GM23338 (cell line): ENCODE measurements at regions not wholly inside any gene's neighbourhood (a gene's known extent, or its start where the extent isn't known, plus 50 kb on each side); places are given as distances from the start of the nearest gene placed in this dataset.

Experiments
- ATAC-seq: fragments of 200-7000 bp; cut with Tn5 transposase; 3 replicates; pipeline ENCODE4 v1.9.1; 2020
- DNase-seq: peaks from one replicate; pipeline ENCODE4 v3.0.0-alpha.2; 2015; ENCODE audit warnings: low spot score
- H2AFZ ChIP-seq: fragments of 200-600 bp; sonication (generic); 2 replicates; pipeline ENCODE4 v1.8.0; 2016; ENCODE audit warnings: antibody characterized with exemption, mild to moderate bottlenecking, moderate library complexity
- H3F3A ChIP-seq: fragments of 200-600 bp; sonication (generic); replicated peaks from 2 replicates; pipeline ENCODE4 v1.8.0; 2017; ENCODE audit warnings: antibody characterized with exemption, mixed run types, low read depth
- H3K27ac ChIP-seq: fragments of 200-600 bp; sonication (generic); 2 replicates; pipeline ENCODE4 v1.6.1; 2016; ENCODE audit warnings: low read depth
- H3K27me3 ChIP-seq: fragments of 200-600 bp; sonication (generic); 2 replicates; pipeline ENCODE4 v1.8.0; 2016; ENCODE audit warnings: mild to moderate bottlenecking, mixed run types, moderate library complexity; ENCODE audit not compliant: insufficient read depth
- H3K36me3 ChIP-seq: fragments of 200-600 bp; sonication (generic); 2 replicates; pipeline ENCODE4 v1.8.0; 2016; ENCODE audit warnings: mild to moderate bottlenecking; ENCODE audit not compliant: insufficient read depth
- H3K4me1 ChIP-seq: fragments of 200-600 bp; sonication (generic); 2 replicates; pipeline ENCODE4 v1.8.0; 2016; ENCODE audit warnings: mild to moderate bottlenecking, moderate library complexity; ENCODE audit not compliant: insufficient read depth
- H3K4me2 ChIP-seq: fragments of 200-600 bp; sonication (generic); 2 replicates; pipeline ENCODE4 v1.7.1; 2017; ENCODE audit warnings: mixed run types
- H3K4me3 ChIP-seq: fragments of 200-600 bp; sonication (generic); 2 replicates; pipeline ENCODE4 v1.6.1; 2016; ENCODE audit warnings: mixed run types
- H3K79me2 ChIP-seq: fragments of 200-600 bp; sonication (generic); replicated peaks from 2 replicates; pipeline ENCODE4 v1.8.0; 2017; ENCODE audit warnings: mild to moderate bottlenecking; ENCODE audit not compliant: insufficient read depth
- H3K9me2 ChIP-seq: fragments of 200-600 bp; sonication (generic); 2 replicates; pipeline ENCODE4 v1.8.0; 2017; ENCODE audit not compliant: insufficient read depth
- H4K20me1 ChIP-seq: fragments of 200-600 bp; sonication (generic); replicated peaks from 2 replicates; pipeline ENCODE4 v1.8.0; 2017; ENCODE audit warnings: mild to moderate bottlenecking; ENCODE audit not compliant: insufficient read depth
- H3K27ac Mint-ChIP-seq: 2 replicates; pipeline ENCODE4 v1.8.0; 2020; ENCODE audit warnings: inconsistent platforms, mild to moderate bottlenecking, moderate library complexity, mixed read lengths
- H3K27me3 Mint-ChIP-seq: 3 replicates; pipeline ENCODE4 v1.8.0; 2022; ENCODE audit warnings: low read depth, mild to moderate bottlenecking, moderate library complexity, mixed read lengths, inconsistent platforms; ENCODE audit not compliant: insufficient read depth, poor library complexity
- H3K36me3 Mint-ChIP-seq: 3 replicates; pipeline ENCODE4 v1.8.0; 2021; ENCODE audit warnings: low read depth, mild to moderate bottlenecking, inconsistent platforms, moderate library complexity, mixed read lengths
- H3K4me1 Mint-ChIP-seq: 3 replicates; pipeline ENCODE4 v1.8.0; 2020; ENCODE audit warnings: mild to moderate bottlenecking, inconsistent platforms, mixed read lengths
- H3K4me3 Mint-ChIP-seq: 3 replicates; pipeline ENCODE4 v1.8.0; 2021; ENCODE audit warnings: moderate library complexity, mild to moderate bottlenecking, inconsistent platforms, mixed read lengths
- H3K9me3 Mint-ChIP-seq: 3 replicates; pipeline ENCODE4 v1.8.0; 2020; ENCODE audit warnings: moderate library complexity, mild to moderate bottlenecking, inconsistent platforms, mixed read lengths
- EZH2phosphoT487 ChIP-seq: fragments of 200-600 bp; sonication (generic); IDR thresholded peaks from one replicate; pipeline ENCODE4 v1.8.1; 2018; ENCODE audit warnings: antibody characterized with exemption; ENCODE audit not compliant: unreplicated experiment
- JUNB ChIP-seq: IDR thresholded peaks from one replicate; pipeline ENCODE4 v1.6.1; 2016; ENCODE audit warnings: antibody characterized with exemption; ENCODE audit not compliant: unreplicated experiment
- NANOG ChIP-seq: IDR thresholded peaks from 2 replicates; pipeline ENCODE4 v1.6.1; 2016; ENCODE audit warnings: antibody characterized with exemption, borderline replicate concordance
- ZNF114 ChIP-seq: fragments of 250-450 bp; sonication (Bioruptor Pico); IDR thresholded peaks from 2 replicates; pipeline ENCODE4 v1.5.0; 2020; ENCODE audit warnings: mild to moderate bottlenecking, moderate library complexity
- ZNF331 ChIP-seq: fragments of 250-450 bp; sonication (Bioruptor Pico); IDR thresholded peaks from 2 replicates; pipeline ENCODE4 v1.5.0; 2020; ENCODE audit warnings: low read depth, mild to moderate bottlenecking, moderate library complexity
- TF ChIP-seq, protein P1 (sequence below), 2 experiments: fragments of 200-600 bp in 1 of 2; sonication (generic) in 1 of 2; conservative IDR thresholded peaks; 2 replicates each; pipeline versions ENCODE4 v1.5.1 to v1.6.1; 2016 to 2017; ENCODE audit warnings: antibody characterized with exemption in 2 of 2, low read depth in 2 of 2, mild to moderate bottlenecking in 2 of 2, moderate library complexity in 1 of 2
- TF ChIP-seq, protein P2 (sequence below): fragments of 250-450 bp; sonication (Bioruptor Pico); IDR thresholded peaks from 2 replicates; pipeline ENCODE4 v1.5.0; 2020; ENCODE audit warnings: mild to moderate bottlenecking, moderate library complexity
- TF ChIP-seq, protein P3 (sequence below): IDR thresholded peaks from 2 replicates; pipeline ENCODE4 v1.6.1; 2016; ENCODE audit warnings: antibody characterized with exemption

DNA sequence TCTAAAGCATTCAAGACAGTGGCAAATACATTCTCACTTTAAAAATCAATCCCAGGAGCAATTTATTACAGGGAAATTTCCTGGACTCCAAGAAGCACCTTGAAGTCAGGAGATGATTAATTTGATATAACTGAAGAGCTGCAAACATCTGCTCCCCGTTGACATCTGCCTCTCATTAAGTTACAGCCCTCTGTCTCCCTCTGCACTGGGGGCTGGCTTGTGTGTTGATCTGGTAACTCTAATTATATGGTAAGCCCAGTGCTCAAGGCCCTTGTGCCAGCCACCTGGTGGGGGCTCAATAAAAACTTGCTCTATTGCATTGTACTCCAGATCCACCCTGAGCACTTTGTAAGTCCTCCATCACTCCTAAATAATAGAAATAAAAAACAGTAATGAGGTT is 131.1 kb upstream of the ZNF462 start:
- H3K4me2 ChIP-seq, result no peak overlapping the region
- no peak overlapping the region for H3K27ac ChIP-seq
- no peak overlapping the region for H3K4me3 ChIP-seq
- no peaks in the 10 kb centered on the region for H3K4me1 ChIP-seq
- H2AFZ ChIP-seq, result no peak overlapping the region; the same call in 1 of the 2 replicates
- no peaks in the 10 kb centered on the region for H3K27me3 Mint-ChIP-seq
- H4K20me1 ChIP-seq, result no peaks in the 10 kb centered on the region
- TF ChIP-seq NANOG (no peak), JUNB (no peak), EZH2phosphoT487 (no peak)
- TF ChIP-seq, protein P1, sequence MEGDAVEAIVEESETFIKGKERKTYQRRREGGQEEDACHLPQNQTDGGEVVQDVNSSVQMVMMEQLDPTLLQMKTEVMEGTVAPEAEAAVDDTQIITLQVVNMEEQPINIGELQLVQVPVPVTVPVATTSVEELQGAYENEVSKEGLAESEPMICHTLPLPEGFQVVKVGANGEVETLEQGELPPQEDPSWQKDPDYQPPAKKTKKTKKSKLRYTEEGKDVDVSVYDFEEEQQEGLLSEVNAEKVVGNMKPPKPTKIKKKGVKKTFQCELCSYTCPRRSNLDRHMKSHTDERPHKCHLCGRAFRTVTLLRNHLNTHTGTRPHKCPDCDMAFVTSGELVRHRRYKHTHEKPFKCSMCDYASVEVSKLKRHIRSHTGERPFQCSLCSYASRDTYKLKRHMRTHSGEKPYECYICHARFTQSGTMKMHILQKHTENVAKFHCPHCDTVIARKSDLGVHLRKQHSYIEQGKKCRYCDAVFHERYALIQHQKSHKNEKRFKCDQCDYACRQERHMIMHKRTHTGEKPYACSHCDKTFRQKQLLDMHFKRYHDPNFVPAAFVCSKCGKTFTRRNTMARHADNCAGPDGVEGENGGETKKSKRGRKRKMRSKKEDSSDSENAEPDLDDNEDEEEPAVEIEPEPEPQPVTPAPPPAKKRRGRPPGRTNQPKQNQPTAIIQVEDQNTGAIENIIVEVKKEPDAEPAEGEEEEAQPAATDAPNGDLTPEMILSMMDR (conservative IDR thresholded peaks at IDR 0.05; ENCODE audit: low read depth in 2 of 2), result no peak
- H3K79me2 ChIP-seq, result no peaks in the 10 kb centered on the region
- no peak for ATAC-seq
- H3K27me3 ChIP-seq, result no peaks in the 10 kb centered on the region
- no peak overlapping the region for H3K27ac Mint-ChIP-seq
- H3F3A ChIP-seq, result no peaks in the 10 kb centered on the region
- no peak for DNase-seq
- H3K4me1 Mint-ChIP-seq, result no peaks in the 10 kb centered on the region
- no peaks in the 10 kb centered on the region for H3K36me3 ChIP-seq
- no peaks in the 10 kb centered on the region for H3K36me3 Mint-ChIP-seq
- H3K4me3 Mint-ChIP-seq, result no peak overlapping the region
- peaks cover 13% of the 10 kb centered on the region; the same call in 1 of the 2 replicates for H3K9me2 ChIP-seq
- no peaks in the 10 kb centered on the region; the same call in 2 of the 3 replicates for H3K9me3 Mint-ChIP-seq

DNA sequence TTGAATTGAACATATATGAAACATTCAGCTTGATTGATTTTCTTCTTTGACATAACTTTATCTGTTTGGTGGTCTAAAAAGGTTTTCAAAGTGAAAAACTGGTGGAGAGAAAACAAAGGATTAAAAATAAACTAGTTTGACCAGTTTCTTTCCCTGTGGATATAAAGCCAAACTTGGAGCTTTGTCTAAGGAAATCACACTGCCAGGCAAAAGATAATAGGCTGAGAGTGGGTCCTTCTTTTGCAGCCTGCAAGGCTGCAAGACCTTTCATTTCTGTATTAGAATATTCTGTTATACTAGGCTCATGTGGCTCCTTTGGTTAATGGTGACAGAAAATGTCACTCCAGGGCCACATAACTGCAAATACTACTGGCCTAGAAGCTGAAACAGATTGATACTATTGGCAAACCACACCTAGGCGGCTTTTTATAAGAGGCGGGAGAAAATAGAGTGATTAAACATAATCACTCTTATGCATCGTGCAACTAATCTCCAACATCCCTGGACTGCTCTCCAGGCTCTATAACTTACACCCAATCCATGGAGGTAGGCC is 129.1 kb upstream of the ZNF462 start:
- DNase-seq (no peak), ATAC-seq (no peak)
- Histone ChIP-seq H3K79me2 (no peaks in the 10 kb centered on the region), H3K4me3 (no peak overlapping the region), H3K27me3 (no peaks in the 10 kb centered on the region), H3K27ac (no peak overlapping the region), H3K4me1 (no peaks in the 10 kb centered on the region), H3K9me2 (peaks cover 12% of the 10 kb centered on the region; the same call in 1 of the 2 replicates), H4K20me1 (no peaks in the 10 kb centered on the region), H3F3A (no peaks in the 10 kb centered on the region), H3K4me2 (no peak overlapping the region), H2AFZ (no peak overlapping the region), H3K36me3 (no peaks in the 10 kb centered on the region)
- H3K9me3 Mint-ChIP-seq, result no peaks in the 10 kb centered on the region; the same call in 2 of the 3 replicates
- no peaks in the 10 kb centered on the region for H3K4me1 Mint-ChIP-seq
- H3K36me3 Mint-ChIP-seq, result no peaks in the 10 kb centered on the region
- no peak overlapping the region for H3K4me3 Mint-ChIP-seq
- no peak overlapping the region for H3K27ac Mint-ChIP-seq
- no peaks in the 10 kb centered on the region for H3K27me3 Mint-ChIP-seq
- TF ChIP-seq, protein P2, sequence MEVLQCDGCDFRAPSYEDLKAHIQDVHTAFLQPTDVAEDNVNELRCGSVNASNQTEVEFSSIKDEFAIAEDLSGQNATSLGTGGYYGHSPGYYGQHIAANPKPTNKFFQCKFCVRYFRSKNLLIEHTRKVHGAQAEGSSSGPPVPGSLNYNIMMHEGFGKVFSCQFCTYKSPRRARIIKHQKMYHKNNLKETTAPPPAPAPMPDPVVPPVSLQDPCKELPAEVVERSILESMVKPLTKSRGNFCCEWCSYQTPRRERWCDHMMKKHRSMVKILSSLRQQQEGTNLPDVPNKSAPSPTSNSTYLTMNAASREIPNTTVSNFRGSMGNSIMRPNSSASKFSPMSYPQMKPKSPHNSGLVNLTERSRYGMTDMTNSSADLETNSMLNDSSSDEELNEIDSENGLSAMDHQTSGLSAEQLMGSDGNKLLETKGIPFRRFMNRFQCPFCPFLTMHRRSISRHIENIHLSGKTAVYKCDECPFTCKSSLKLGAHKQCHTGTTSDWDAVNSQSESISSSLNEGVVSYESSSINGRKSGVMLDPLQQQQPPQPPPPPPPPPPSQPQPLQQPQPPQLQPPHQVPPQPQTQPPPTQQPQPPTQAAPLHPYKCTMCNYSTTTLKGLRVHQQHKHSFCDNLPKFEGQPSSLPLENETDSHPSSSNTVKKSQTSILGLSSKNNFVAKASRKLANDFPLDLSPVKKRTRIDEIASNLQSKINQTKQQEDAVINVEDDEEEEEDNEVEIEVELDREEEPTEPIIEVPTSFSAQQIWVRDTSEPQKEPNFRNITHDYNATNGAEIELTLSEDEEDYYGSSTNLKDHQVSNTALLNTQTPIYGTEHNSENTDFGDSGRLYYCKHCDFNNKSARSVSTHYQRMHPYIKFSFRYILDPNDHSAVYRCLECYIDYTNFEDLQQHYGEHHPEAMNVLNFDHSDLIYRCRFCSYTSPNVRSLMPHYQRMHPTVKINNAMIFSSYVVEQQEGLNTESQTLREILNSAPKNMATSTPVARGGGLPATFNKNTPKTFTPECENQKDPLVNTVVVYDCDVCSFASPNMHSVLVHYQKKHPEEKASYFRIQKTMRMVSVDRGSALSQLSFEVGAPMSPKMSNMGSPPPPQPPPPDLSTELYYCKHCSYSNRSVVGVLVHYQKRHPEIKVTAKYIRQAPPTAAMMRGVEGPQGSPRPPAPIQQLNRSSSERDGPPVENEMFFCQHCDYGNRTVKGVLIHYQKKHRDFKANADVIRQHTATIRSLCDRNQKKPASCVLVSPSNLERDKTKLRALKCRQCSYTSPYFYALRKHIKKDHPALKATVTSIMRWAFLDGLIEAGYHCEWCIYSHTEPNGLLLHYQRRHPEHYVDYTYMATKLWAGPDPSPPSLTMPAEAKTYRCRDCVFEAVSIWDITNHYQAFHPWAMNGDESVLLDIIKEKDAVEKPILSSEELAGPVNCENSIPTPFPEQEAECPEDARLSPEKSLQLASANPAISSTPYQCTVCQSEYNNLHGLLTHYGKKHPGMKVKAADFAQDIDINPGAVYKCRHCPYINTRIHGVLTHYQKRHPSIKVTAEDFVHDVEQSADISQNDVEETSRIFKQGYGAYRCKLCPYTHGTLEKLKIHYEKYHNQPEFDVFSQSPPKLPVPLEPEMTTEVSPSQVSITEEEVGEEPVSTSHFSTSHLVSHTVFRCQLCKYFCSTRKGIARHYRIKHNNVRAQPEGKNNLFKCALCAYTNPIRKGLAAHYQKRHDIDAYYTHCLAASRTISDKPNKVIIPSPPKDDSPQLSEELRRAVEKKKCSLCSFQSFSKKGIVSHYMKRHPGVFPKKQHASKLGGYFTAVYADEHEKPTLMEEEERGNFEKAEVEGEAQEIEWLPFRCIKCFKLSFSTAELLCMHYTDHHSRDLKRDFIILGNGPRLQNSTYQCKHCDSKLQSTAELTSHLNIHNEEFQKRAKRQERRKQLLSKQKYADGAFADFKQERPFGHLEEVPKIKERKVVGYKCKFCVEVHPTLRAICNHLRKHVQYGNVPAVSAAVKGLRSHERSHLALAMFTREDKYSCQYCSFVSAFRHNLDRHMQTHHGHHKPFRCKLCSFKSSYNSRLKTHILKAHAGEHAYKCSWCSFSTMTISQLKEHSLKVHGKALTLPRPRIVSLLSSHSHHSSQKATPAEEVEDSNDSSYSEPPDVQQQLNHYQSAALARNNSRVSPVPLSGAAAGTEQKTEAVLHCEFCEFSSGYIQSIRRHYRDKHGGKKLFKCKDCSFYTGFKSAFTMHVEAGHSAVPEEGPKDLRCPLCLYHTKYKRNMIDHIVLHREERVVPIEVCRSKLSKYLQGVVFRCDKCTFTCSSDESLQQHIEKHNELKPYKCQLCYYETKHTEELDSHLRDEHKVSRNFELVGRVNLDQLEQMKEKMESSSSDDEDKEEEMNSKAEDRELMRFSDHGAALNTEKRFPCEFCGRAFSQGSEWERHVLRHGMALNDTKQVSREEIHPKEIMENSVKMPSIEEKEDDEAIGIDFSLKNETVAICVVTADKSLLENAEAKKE (CRISPR knock-in tag), result no peak
- TF ChIP-seq EZH2phosphoT487, result no peak
- TF ChIP-seq, protein P3, sequence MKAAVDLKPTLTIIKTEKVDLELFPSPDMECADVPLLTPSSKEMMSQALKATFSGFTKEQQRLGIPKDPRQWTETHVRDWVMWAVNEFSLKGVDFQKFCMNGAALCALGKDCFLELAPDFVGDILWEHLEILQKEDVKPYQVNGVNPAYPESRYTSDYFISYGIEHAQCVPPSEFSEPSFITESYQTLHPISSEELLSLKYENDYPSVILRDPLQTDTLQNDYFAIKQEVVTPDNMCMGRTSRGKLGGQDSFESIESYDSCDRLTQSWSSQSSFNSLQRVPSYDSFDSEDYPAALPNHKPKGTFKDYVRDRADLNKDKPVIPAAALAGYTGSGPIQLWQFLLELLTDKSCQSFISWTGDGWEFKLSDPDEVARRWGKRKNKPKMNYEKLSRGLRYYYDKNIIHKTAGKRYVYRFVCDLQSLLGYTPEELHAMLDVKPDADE, result no peak
- TF ChIP-seq, protein P1 (conservative IDR thresholded peaks at IDR 0.05; ENCODE audit: low read depth in 2 of 2), result no peak
- no peak for TF ChIP-seq ZNF331 (CRISPR knock-in tag)
- no peak for TF ChIP-seq ZNF114 (CRISPR knock-in tag)
